Thoracic aorta (tissue), 2 donors: ENCODE measurements at regions not wholly inside any gene's neighbourhood (a gene's known extent, or its start where the extent isn't known, plus 50 kb on each side); places are given as distances from the start of the nearest gene placed in this dataset.

Experiments
- ATAC-seq: fragments of 150-250 bp; one replicate; pipeline ENCODE4 v1.8.0; 2017; ENCODE audit warnings: low read depth; ENCODE audit not compliant: insufficient number of reproducible peaks, low FRiP score
- DNase-seq: peaks from one replicate; pipeline ENCODE4 v3.0.0-alpha.2; 2020; ENCODE audit warnings: low spot score
- H3K27ac ChIP-seq, 2 donors: fragments of 200-600 bp; sonication (generic); 1 replicate in 1 of 2; 2 replicates in 1 of 2; pipeline ENCODE4 v1.5.1; 2016; ENCODE audit warnings: mild to moderate bottlenecking in 2 of 2, moderate library complexity in 2 of 2
- H3K27me3 ChIP-seq: fragments of 200-600 bp; sonication (generic); replicated peaks from 2 replicates; pipeline ENCODE4 v1.6.0; 2016; ENCODE audit warnings: mild to moderate bottlenecking; ENCODE audit not compliant: insufficient read depth
- H3K36me3 ChIP-seq: fragments of 200-600 bp; sonication (generic); one replicate; pipeline ENCODE4 v1.5.1; 2016
- H3K4me1 ChIP-seq, 2 donors: fragments of 200-600 bp; sonication (generic); 1 replicate in 1 of 2; 2 replicates in 1 of 2; pipeline versions ENCODE4 v1.5.1 to v1.6.0; 2016; ENCODE audit warnings: low read depth in 2 of 2, mild to moderate bottlenecking in 1 of 2; ENCODE audit not compliant: control insufficient read depth in 1 of 2
- H3K4me3 ChIP-seq: fragments of 200-600 bp; sonication (generic); 2 replicates; pipeline ENCODE4 v1.5.1; 2016; ENCODE audit warnings: mild to moderate bottlenecking
- H3K9me3 ChIP-seq: fragments of 200-600 bp; sonication (generic); 2 replicates; pipeline ENCODE4 v1.5.1; 2016
- CTCF ChIP-seq: fragments of 200-600 bp; sonication (generic); IDR thresholded peaks from one replicate; pipeline ENCODE4 v1.5.1; 2019; ENCODE audit warnings: antibody characterized with exemption

- no peak for TF ChIP-seq CTCF
Measured at GRCh38 chr20:40848526-40848925, 159.5 kb upstream of the MAFB start.

GRCh38 chr20:40849456-40849855, 160.4 kb upstream of the MAFB start:
- H3K4me3 ChIP-seq = no peak overlapping the region
- no peak for DNase-seq
- no peaks in the 10 kb centered on the region for H3K36me3 ChIP-seq
- no peak for TF ChIP-seq CTCF
- no peaks in the 10 kb centered on the region for H3K27me3 ChIP-seq
- no peaks in the 10 kb centered on the region for H3K4me1 ChIP-seq
- H3K9me3 ChIP-seq = no peaks in the 10 kb centered on the region
- H3K27ac ChIP-seq = no peak overlapping the region
- ATAC-seq = no peak

More at GRCh38 chr20:40848526-40848925, 159.5 kb upstream of the MAFB start:
- Histone ChIP-seq H3K4me1 (no peaks in the 10 kb centered on the region), H3K27me3 (no peaks in the 10 kb centered on the region), H3K4me3 (no peak overlapping the region), H3K9me3 (no peaks in the 10 kb centered on the region), H3K27ac (no peak overlapping the region), H3K36me3 (no peaks in the 10 kb centered on the region)
- ATAC-seq (no peak), DNase-seq (no peak)

- Histone ChIP-seq H3K27ac (no peak overlapping the region), H3K27me3 (no peaks in the 10 kb centered on the region), H3K36me3 (no peaks in the 10 kb centered on the region), H3K4me1 (no peaks in the 10 kb centered on the region), H3K9me3 (no peaks in the 10 kb centered on the region), H3K4me3 (no peak overlapping the region)
- DNase-seq (no peak), ATAC-seq (no peak)
- TF ChIP-seq CTCF = no peak
Measured at GRCh38 chr20:40851051-40851450, 162.0 kb upstream of the MAFB start.

GRCh38 chr20:40855269-40855668, 166.2 kb upstream of the MAFB start:
- H3K36me3 ChIP-seq = no peaks in the 10 kb centered on the region
- no peak overlapping the region for H3K27ac ChIP-seq
- DNase-seq (no peak), ATAC-seq (no peak)
- H3K9me3 ChIP-seq = no peaks in the 10 kb centered on the region
- H3K4me1 ChIP-seq = no peaks in the 10 kb centered on the region
- no peak overlapping the region for H3K4me3 ChIP-seq
- no peaks in the 10 kb centered on the region for H3K27me3 ChIP-seq
- no peak for TF ChIP-seq CTCF

GRCh38 chr20:40856653-40857052, 167.6 kb upstream of the MAFB start:
- DNase-seq = no peak
- H3K4me1 ChIP-seq = no peaks in the 10 kb centered on the region
- H3K9me3 ChIP-seq = no peaks in the 10 kb centered on the region
- no peak for ATAC-seq
- H3K27ac ChIP-seq = no peak overlapping the region
- H3K4me3 ChIP-seq = no peak overlapping the region
- no peaks in the 10 kb centered on the region for H3K36me3 ChIP-seq
- no peaks in the 10 kb centered on the region for H3K27me3 ChIP-seq
- TF ChIP-seq CTCF = no peak
